ENCODE measurements at regions not wholly inside any gene's neighbourhood (a gene's known extent, or its start where the extent isn't known, plus 50 kb on each side); places are given as distances from the start of the nearest gene placed in this dataset.

DNA sequence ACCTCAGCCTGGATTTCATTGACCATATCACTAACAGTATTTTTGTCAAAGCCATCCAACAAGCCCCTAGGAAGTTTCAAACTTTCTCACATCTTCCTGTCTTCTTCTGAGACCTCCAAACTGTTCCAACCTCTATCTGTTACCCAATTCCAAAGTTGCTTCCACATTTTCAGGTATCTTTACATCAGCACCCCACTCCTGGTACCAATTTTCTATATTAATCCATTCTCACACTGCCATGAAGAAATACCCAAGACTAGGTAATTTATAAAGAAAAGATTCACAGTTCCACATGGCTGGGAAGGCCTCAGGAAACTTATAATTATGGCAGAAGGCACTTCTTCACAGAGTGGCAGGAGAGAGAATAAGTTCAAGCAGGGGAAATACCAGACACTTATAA is 571.9 kb upstream of the PHF14 start:
- no peak overlapping the region for H3K4me3 ChIP-seq (ENCODE audit: low read depth, low read length)
- no peak for DNase-seq (ENCODE audit: low read depth)
- TF ChIP-seq, protein P1, sequence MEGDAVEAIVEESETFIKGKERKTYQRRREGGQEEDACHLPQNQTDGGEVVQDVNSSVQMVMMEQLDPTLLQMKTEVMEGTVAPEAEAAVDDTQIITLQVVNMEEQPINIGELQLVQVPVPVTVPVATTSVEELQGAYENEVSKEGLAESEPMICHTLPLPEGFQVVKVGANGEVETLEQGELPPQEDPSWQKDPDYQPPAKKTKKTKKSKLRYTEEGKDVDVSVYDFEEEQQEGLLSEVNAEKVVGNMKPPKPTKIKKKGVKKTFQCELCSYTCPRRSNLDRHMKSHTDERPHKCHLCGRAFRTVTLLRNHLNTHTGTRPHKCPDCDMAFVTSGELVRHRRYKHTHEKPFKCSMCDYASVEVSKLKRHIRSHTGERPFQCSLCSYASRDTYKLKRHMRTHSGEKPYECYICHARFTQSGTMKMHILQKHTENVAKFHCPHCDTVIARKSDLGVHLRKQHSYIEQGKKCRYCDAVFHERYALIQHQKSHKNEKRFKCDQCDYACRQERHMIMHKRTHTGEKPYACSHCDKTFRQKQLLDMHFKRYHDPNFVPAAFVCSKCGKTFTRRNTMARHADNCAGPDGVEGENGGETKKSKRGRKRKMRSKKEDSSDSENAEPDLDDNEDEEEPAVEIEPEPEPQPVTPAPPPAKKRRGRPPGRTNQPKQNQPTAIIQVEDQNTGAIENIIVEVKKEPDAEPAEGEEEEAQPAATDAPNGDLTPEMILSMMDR (IDR thresholded peaks at IDR 0.05; ENCODE audit: insufficient read depth, low read depth, low read length): no peak

DNA sequence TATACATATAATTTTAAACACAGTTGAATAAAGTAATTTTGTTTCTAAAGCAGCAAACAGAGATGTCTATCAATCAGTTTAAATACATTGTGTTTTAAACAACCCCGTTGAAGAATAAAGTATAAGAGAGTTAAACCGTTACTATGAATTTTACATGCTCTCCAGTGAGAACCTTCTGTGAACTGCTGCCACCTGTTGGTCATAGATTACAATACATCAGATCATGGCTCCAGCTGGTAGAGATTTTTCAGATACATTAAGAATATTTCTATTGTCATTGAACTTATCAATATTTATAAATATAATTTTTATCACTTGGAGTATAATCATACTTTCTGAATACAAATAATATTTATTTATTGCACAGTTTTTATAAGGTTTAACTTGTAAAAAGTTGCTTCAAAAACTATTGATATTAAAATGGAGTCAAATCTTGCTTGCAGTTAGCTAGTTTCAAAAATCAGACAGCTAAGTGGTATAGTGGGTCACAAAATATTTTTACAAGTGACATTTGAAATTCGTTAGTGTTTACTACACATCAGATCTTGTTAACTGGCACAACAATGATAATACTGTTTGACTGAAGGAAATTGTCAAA is 561.2 kb upstream of the PHF14 start:
- peak; percentile 5 for DNase-seq (ENCODE audit: low read depth)
- no peak overlapping the region for H3K4me3 ChIP-seq (ENCODE audit: low read depth, low read length)
- TF ChIP-seq, protein P1 (IDR thresholded peaks at IDR 0.05; ENCODE audit: insufficient read depth, low read depth, low read length): peak; percentile 55

DNA sequence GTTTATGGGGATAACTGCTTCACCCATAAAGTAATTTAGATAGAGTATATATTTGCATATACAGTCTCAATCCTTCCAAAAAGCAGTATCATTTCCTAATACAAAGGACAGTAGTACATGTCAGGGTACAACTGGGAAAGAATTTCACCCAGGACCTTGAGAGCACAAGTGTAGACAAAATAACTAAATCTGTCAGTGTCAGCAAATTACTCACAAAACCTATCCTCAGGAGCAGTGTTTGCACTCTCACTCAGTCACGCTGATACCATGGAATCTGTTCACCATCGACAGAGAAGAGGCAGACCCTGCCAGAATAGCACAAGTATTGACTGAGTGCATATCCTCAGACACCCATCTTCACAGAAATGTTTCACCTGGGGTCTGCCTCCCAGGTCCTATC is 554.7 kb upstream of the PHF14 start:
- TF ChIP-seq, protein P1 (IDR thresholded peaks at IDR 0.05; ENCODE audit: insufficient read depth, low read depth, low read length): no peak
- H3K4me3 ChIP-seq (ENCODE audit: low read depth, low read length): no peak overlapping the region

DNA sequence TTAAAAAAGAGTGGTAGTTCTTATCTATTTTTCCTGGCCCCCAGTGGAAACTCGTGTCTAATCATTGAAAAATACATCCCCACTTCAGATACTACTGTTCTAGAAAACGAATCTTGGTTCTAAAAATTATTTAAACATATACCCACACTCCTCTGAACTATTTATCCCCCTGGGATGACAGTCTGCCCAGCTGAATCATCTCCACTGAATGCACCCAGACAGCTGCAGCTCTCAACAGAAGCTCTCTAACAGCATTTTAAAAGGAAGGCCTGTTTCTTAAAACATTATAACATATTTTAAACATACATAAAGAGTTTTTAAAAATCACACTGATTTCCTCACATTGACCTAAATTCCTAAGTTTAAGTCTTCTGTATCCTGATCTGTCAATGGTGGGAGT is 544.6 kb upstream of the PHF14 start:
- no peak for DNase-seq (ENCODE audit: low read depth)
- TF ChIP-seq, protein P1 (IDR thresholded peaks at IDR 0.05; ENCODE audit: insufficient read depth, low read depth, low read length): no peak
- H3K4me3 ChIP-seq (ENCODE audit: low read depth, low read length): no peak overlapping the region

More for the DNA sequence above, 554.7 kb upstream of the PHF14 start:
- DNase-seq (ENCODE audit: low read depth): no peak

DNA sequence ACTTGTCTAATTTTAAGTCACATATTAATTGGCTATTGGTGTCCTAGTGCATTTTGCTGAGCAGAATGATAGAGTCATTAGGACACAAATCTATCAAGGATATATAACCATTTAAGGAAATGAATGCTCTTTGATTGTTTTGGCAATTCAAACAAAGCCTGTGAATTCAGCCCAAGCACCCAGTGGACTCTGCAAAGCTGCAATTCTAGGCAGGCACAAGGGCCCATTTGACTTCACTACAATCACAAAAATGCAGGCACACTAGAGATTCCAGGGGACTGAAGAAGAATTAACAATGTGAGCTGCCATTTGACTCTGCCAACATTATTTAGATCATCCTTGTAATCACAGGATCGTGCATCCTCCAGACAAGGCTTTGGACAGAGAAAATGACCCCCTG is 544.2 kb upstream of the PHF14 start:
- no peak overlapping the region for H3K4me3 ChIP-seq (ENCODE audit: low read depth, low read length)
- TF ChIP-seq, protein P1 (IDR thresholded peaks at IDR 0.05; ENCODE audit: insufficient read depth, low read depth, low read length): no peak
- DNase-seq (ENCODE audit: low read depth): no peak

DNA sequence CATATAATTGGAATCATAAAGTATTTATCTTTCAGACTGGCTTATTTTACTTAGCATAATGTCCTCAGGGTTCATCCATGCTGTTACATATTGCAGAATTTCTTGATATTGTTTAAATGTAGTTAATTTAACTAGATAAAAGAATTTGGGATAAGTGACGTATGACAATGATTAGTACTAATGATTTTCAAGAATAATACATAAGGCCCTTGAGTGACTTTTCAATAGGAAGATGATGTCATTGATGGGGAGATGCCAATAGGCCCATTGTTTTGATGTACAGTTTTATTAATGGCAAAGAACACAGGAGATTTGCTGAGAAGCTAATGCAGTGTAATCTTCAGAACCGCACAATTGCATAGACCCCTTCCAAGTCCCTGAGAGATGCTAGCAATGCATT is 537.4 kb upstream of the PHF14 start:
- no peak for DNase-seq (ENCODE audit: low read depth)
- TF ChIP-seq, protein P1 (IDR thresholded peaks at IDR 0.05; ENCODE audit: insufficient read depth, low read depth, low read length): no peak
- H3K4me3 ChIP-seq (ENCODE audit: low read depth, low read length): no peak overlapping the region

DNA sequence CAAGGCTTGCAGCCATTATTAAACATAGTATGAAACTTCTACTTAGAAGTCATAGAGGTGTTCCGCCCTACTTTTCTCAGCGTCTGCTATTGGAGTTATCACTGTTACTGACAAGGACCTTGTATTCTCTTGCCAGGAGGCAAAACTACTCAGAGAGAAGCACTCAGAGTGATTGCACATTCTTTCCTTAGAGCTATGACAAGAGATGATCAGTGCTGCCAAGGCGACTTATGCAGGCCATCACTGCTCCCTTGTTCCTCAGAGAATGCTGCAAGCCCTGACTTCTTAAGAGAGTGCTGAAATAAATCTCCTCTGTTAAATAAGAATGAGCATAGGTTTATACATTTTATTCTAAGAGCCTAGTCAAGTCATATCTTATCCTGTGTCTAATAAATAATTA is 534.6 kb upstream of the PHF14 start:
- DNase-seq (ENCODE audit: low read depth): no peak
- H3K4me3 ChIP-seq (ENCODE audit: low read depth, low read length): no peak overlapping the region
- TF ChIP-seq, protein P1 (IDR thresholded peaks at IDR 0.05; ENCODE audit: insufficient read depth, low read depth, low read length): no peak
